Osteoblast (primary cell): ENCODE measurements at regions not wholly inside any gene's neighbourhood (a gene's known extent, or its start where the extent isn't known, plus 50 kb on each side); places are given as distances from the start of the nearest gene placed in this dataset.
"Not testable (repeated sequence)": the region's sequence is repeated elsewhere in the genome, so short reads cannot be mapped to it uniquely, and the experiment has no call there.

ENCODE experiments used
- DNase-seq: peaks from one replicate; pipeline ENCODE4 v3.0.0; 2011; ENCODE audit warnings: low spot score, mixed read lengths; ENCODE audit not compliant: insufficient read length; ENCODE audit errors: missing footprints
- H2AFZ ChIP-seq: 2 replicates; pipeline ENCODE4 v1.6.0; 2011; ENCODE audit warnings: mild to moderate bottlenecking, low read length
- H3K27ac ChIP-seq: 2 replicates; pipeline ENCODE4 v1.5.1; 2011; ENCODE audit warnings: mild to moderate bottlenecking, low read depth, low read length, moderate library complexity
- H3K27me3 ChIP-seq: 2 replicates; pipeline ENCODE4 v1.6.0; 2012; ENCODE audit warnings: mild to moderate bottlenecking, control low read depth, inconsistent platforms, low read length, moderate library complexity; ENCODE audit not compliant: insufficient read depth
- H3K36me3 ChIP-seq: 2 replicates; pipeline ENCODE4 v1.5.1; 2011; ENCODE audit warnings: mild to moderate bottlenecking, low read length, control low read depth, moderate library complexity; ENCODE audit not compliant: insufficient read depth
- H3K4me1 ChIP-seq: 2 replicates; pipeline ENCODE4 v1.5.1; 2011; ENCODE audit warnings: mild to moderate bottlenecking, low read length, control low read depth, moderate library complexity; ENCODE audit not compliant: insufficient read depth
- H3K4me2 ChIP-seq: 2 replicates; pipeline ENCODE4 v1.6.0; 2011; ENCODE audit warnings: mild to moderate bottlenecking, low read length; ENCODE audit not compliant: insufficient read depth
- H3K4me3 ChIP-seq: fragments of 200-600 bp; sonication (generic); 3 replicates; pipeline ENCODE4 v1.5.1; 2012; ENCODE audit warnings: mild to moderate bottlenecking, low read length, inconsistent platforms; ENCODE audit not compliant: insufficient read depth
- H3K79me2 ChIP-seq: 2 replicates; pipeline ENCODE4 v1.6.0; 2012; ENCODE audit warnings: mild to moderate bottlenecking, low read length, control low read depth, inconsistent platforms; ENCODE audit not compliant: insufficient read depth
- H3K9me3 ChIP-seq: 2 replicates; pipeline ENCODE4 v1.5.1; 2011; ENCODE audit warnings: low read depth, low read length, control low read depth
- H4K20me1 ChIP-seq: 2 replicates; pipeline ENCODE4 v1.6.0; 2012; ENCODE audit warnings: mild to moderate bottlenecking, low read length, control low read depth; ENCODE audit not compliant: insufficient read depth
- TF ChIP-seq, protein P1 (sequence below): IDR thresholded peaks from 2 replicates; pipeline ENCODE4 v1.5.1; 2011; ENCODE audit warnings: mild to moderate bottlenecking, low read depth, low read length, moderate library complexity; ENCODE audit errors: extremely low read depth

DNA sequence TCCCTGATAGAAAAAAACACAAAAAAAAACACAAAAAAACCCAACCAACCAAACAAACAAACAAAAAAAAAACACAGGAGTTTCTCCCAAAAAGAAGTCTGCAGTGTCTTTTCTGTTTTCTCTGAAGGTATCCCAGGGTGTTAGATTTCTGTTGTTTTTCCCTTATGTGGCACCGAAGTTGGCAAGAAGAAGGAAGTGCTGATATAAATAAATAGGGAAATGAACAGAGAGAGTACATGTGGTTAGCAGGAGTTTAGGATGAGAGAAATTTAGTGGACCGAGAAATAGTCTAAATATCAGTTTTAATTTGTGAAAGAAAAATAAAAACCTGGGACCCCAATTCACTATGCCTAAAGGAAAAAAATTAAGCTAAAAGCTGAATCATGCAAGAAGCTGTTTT lies 287.0 kb upstream of the SGCG start:
- no peak for DNase-seq

DNA sequence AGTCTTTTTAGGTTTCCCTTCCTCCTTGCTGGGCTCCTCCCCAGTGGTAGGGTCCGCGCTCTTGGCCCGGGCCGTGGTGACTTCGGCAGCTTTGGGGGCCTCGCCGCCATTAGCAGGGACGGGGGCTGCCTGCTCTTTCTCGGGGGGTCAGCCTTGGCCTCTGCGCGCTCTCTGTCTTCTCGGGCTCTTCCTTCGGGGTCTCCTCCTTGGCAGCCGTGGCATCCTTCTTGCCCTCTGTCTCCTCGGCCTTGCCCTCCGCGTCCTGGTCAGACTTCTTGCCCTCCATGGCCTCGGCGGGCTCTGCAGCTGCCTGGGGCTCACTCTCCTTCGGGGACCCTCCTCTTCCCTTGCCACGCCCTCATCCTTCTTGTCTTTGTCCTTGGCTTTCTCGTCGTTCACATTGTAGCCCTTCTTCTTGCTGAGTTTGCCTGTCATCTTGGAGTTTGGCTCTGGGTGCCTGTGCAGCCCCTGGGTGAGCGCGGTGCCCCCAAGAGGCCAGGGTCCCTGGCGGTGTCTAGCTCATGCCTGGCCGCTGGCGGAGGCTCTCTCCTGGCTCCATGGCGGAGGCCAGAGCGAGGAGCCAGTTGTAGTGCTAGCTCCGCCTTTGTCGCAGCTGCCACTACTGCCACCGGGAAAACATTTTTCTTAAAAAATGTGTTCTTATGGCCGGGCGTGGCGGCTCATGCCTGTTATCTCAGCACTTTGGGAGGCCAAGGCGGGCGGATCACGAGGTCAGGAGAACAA lies 283.0 kb upstream of the SGCG start:
- Histone ChIP-seq H3K4me3 (no peak overlapping the region), H3K36me3 (no peaks in the 10 kb centered on the region), H3K27me3 (no peaks in the 10 kb centered on the region), H3K9me3 (no peaks in the 10 kb centered on the region), H3K4me2 (no peak overlapping the region), H2AFZ (no peak overlapping the region), H3K27ac (no peak overlapping the region), H3K4me1 (no peaks in the 10 kb centered on the region), H3K79me2 (no peaks in the 10 kb centered on the region), H4K20me1 (no peaks in the 10 kb centered on the region)
- no peak for DNase-seq
- TF ChIP-seq, protein P1, sequence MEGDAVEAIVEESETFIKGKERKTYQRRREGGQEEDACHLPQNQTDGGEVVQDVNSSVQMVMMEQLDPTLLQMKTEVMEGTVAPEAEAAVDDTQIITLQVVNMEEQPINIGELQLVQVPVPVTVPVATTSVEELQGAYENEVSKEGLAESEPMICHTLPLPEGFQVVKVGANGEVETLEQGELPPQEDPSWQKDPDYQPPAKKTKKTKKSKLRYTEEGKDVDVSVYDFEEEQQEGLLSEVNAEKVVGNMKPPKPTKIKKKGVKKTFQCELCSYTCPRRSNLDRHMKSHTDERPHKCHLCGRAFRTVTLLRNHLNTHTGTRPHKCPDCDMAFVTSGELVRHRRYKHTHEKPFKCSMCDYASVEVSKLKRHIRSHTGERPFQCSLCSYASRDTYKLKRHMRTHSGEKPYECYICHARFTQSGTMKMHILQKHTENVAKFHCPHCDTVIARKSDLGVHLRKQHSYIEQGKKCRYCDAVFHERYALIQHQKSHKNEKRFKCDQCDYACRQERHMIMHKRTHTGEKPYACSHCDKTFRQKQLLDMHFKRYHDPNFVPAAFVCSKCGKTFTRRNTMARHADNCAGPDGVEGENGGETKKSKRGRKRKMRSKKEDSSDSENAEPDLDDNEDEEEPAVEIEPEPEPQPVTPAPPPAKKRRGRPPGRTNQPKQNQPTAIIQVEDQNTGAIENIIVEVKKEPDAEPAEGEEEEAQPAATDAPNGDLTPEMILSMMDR, result no peak

More for the DNA sequence above, 287.0 kb upstream of the SGCG start:
- H4K20me1 ChIP-seq, result no peaks in the 10 kb centered on the region
- H3K36me3 ChIP-seq, result no peaks in the 10 kb centered on the region
- H3K27ac ChIP-seq, result no peak overlapping the region
- H2AFZ ChIP-seq, result no peak overlapping the region
- H3K9me3 ChIP-seq, result no peaks in the 10 kb centered on the region
- TF ChIP-seq, protein P1, result no peak
- no peak overlapping the region for H3K4me3 ChIP-seq
- H3K4me1 ChIP-seq, result no peaks in the 10 kb centered on the region
- no peaks in the 10 kb centered on the region for H3K27me3 ChIP-seq
- no peaks in the 10 kb centered on the region for H3K79me2 ChIP-seq
- H3K4me2 ChIP-seq, result no peak overlapping the region

DNA sequence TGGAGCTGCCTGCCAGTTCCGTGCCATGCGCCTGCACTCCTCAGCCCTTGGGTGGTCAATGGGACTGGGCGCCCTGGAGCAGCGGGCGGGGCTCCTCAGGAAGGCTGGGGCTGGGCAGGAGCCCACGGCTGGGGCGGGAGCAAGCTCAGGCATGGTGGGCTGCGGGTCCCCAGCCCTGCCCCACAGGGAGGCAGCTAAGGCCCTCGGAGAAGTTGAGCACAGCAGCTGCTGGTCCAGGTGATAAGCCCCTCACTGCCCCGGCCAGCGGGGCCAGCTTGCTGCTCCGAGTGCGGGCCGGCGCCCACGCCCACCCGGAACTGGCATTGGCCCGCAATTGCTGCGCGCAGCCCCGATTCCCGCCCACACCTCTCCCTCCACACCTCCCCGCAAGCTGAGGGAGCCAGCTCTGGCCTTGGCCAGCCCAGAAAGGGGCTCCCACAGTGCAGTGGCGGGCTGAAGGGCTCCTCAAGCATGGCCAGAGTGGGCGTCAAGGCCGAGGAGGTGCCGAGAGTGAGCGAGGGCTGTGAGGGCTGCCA lies 280.3 kb upstream of the SGCG start:
- not testable (repeated sequence) for H3K79me2 ChIP-seq, H3K4me1 ChIP-seq, H3K27ac ChIP-seq, H4K20me1 ChIP-seq, H3K4me3 ChIP-seq, H2AFZ ChIP-seq, DNase-seq, H3K4me2 ChIP-seq, H3K36me3 ChIP-seq, H3K27me3 ChIP-seq, H3K9me3 ChIP-seq

DNA sequence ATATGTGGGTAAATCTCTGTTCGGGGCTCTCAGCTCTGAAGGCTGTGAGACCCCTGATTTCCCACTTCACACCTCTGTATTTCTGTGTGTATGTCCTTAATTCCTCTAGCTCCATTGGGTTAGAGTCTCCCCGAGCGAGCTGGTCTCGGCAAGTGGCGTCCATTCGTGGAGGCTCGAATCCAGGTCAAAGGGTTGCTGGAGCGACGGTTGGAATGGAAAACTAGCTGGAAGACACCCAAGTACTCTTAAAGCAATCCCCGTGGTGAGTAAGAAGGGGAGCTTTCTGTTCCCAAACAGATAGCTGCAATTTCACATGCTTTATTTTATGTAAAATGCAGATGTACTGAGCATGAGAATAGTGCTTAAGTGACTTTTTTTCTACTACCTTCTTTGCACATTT lies 277.5 kb upstream of the SGCG start:
- DNase-seq, result no peak
- no peaks in the 10 kb centered on the region for H3K4me1 ChIP-seq
- H3K79me2 ChIP-seq, result no peaks in the 10 kb centered on the region
- TF ChIP-seq, protein P1, result no peak
- no peak overlapping the region for H2AFZ ChIP-seq
- no peaks in the 10 kb centered on the region for H3K9me3 ChIP-seq
- H3K27ac ChIP-seq, result no peak overlapping the region
- H3K4me2 ChIP-seq, result no peak overlapping the region
- H3K27me3 ChIP-seq, result no peaks in the 10 kb centered on the region
- no peak overlapping the region for H3K4me3 ChIP-seq
- no peaks in the 10 kb centered on the region for H3K36me3 ChIP-seq
- no peaks in the 10 kb centered on the region for H4K20me1 ChIP-seq
